OCI-M1 (cell line): ENCODE measurements at regions not wholly inside any gene's neighbourhood (a gene's known extent, or its start where the extent isn't known, plus 50 kb on each side); places are given as distances from the start of the nearest gene placed in this dataset.

ENCODE experiments used
- DNase-seq: peaks from one replicate; lab custom pipeline; 2025; lab: John Stamatoyannopoulos, UW

GRCh38 chr6:137758661-137759060 is 108.4 kb upstream of the TNFAIP3 start:
- no peak for DNase-seq

- DNase-seq = no peak
Observed at GRCh38 chr6:137759624-137760023, 107.4 kb upstream of the TNFAIP3 start.

DNA sequence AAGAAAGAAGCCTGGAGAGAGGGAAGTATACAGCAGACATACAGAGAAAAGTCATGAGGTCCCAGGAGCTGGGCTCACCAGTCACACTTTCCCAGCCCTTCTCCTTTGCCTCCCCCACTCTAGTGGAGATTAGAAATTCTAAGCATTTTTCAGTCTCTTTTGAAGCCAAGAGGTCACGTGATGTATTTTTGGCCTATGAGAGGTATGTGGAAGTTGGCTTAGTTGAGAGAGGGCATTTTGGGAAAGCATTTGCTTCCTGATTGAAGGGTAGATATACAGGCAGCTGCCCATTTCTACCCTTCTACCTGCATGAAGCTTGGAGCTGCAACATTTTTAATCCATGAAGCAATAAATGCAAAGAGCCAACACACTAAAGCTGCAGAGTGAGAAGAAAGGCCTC is 106.0 kb upstream of the TNFAIP3 start:
- peak; percentile 52 for DNase-seq

GRCh38 chr6:137761487-137761886 is 105.6 kb upstream of the TNFAIP3 start:
- no peak for DNase-seq

GRCh38 chr6:137762168-137763090 is 104.6 kb upstream of the TNFAIP3 start:
- DNase-seq = no peak

GRCh38 chr6:137763436-137763835 is 103.6 kb upstream of the TNFAIP3 start:
- no peak for DNase-seq

GRCh38 chr6:137763886-137764285 is 103.2 kb upstream of the TNFAIP3 start:
- DNase-seq = no peak

GRCh38 chr6:137764464-137764863 is 102.6 kb upstream of the TNFAIP3 start:
- peak; percentile 23 for DNase-seq

- DNase-seq = no peak
Observed at GRCh38 chr6:137765059-137765458, 102.0 kb upstream of the TNFAIP3 start.

- DNase-seq = peak; percentile 50
Observed at GRCh38 chr6:137766596-137767370, 100.3 kb upstream of the TNFAIP3 start.

DNA sequence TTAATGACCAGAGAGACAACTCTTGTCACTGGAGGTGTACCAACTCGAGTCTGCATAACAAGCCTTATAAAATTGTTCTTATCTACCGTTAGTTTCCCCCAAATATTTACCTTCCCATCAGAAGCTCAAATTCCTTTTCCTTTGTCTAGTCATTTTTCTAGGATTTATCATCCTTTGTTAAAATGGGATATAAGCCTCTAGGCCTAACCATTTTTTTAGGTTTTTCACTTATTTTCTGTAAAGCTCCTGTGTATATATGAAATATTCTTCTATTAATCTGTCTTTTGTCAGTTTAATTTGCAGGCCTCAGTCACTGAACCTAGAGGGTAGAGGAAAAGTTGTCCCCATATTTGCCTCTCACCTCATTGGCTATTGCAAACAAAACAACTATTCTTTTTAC is 99.6 kb upstream of the TNFAIP3 start:
- no peak for DNase-seq

DNA sequence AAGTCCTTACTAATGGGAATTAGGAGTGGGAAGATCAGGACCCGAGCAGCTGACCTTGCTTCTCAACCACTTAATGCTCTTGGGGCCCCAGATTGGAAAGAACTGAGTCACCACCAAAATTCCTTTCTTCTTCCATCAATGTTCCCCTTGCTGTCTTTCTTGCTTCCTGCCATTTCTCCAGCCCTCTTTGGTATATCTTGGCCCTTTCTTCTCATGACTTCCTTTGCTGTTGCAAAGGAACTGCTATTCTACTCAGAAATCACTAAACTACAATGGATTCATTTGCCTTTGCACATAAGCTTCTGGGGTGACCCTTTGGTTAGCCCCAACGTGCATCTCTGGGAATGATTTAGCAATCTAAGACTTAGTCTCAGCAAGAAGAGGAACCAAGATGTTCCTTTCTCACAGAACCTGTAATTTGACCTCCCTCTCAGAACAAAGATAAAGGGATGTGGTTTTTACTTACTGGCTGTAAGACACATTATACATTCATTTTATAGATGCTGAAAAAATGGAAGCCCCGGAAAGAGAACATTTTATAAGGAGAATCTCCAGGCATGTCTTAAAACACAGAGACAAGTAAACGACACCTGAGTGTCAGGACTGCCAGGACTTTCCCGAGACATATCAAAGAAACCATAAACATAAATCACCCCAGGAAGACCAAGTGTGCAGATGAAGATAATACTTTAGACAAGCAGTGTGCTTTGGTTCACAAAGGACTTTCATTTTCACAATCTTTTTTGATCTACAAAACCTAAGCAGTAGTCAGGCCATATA is 99.0 kb upstream of the TNFAIP3 start:
- peak; percentile 94 for DNase-seq

DNA sequence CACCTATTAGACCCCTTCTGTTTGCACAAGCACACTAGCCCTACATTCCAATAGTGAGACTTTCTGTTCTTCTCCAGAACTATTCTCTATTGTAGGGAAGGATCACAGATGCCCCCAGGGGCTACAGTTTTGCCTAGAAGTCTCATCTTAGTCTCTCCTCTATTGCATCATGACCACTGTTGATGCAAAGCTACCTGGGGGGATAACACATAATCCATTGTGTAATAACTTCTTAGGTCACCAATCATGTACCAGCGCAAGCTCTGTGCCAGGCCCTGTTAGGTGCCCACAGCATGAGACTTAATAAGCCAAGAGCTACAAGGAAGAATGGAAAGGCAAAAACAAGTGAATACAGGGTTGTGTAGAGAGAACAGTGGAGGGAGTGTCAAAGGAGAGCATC is 98.1 kb upstream of the TNFAIP3 start:
- peak; percentile 62 for DNase-seq

- DNase-seq = no peak
Observed at GRCh38 chr6:137769797-137770362, 97.2 kb upstream of the TNFAIP3 start.

DNA sequence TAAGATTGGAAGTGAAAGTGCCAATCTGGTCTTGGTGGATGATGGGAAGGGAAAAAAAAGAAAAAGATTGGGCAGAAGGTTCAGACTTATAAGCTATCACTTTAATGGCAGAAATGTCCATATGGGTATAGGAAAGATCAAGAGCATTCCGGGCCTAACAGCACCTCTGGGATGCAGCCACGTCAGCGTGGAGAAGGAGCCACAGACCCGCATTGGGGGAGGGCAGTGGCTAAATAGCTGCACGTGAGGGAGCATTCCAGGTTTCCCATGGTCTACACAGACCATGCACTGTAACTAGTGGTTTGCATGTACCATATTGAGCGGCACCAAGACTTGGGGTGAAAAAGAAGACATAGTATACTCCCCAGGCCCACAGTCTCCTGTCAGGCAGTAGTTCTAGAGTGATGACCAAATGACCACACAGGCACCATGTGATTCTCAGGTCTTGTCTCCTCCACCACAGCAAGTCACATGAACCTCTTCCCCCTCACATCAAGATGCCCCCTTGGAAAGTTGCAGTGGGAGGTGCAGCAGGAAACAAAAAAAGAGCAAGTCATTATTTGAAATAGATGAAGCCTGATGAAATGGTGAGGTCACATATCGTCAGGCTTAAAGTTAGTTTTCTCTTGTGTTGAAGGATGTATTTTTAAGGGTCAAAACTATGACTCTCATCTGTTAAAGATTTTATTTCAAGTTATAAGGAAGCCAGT is 94.4 kb upstream of the TNFAIP3 start:
- DNase-seq = no peak

GRCh38 chr6:137775227-137775626 is 91.8 kb upstream of the TNFAIP3 start:
- DNase-seq = no peak

DNA sequence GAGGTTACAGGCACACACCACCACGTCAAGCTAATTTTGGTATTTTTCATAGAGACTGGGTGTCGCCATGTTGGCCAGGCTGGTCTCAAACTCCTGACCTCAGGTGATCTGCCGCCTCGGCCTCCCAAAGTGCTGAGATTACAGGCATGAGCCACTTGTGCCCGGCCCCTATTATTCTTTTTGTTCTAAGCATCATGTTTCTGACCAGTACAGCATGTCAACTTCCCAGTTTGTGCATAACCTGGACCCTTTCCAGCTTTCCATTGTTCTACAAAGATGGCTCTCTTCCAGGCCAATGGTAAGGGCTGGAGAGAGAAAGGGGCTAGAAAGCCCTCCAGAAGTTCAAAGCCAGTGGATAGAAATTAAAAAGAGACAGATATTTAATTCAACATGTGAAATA is 91.3 kb upstream of the TNFAIP3 start:
- no peak for DNase-seq

DNA sequence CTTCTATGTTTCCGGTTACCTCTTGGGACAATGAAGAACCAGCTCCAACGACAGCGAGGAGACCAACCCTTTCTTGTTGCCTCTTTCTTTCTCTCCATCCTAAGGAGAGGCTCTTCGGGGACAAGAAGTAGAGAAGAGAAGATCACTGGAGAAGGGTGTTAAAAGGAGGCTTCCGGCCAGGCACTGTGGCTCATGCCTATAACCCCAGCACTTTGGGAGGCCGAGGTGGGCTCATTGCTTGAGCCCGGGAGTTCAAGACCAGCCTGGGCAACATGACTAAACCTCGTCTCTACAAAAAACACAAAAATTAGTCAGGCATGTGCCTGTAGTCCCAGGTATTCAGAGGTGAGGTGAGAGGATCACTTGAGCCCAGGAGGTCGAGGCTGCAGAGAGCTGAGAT is 90.8 kb upstream of the TNFAIP3 start:
- DNase-seq = no peak

GRCh38 chr6:137776786-137777686 is 90.0 kb upstream of the TNFAIP3 start:
- no peak for DNase-seq

DNA sequence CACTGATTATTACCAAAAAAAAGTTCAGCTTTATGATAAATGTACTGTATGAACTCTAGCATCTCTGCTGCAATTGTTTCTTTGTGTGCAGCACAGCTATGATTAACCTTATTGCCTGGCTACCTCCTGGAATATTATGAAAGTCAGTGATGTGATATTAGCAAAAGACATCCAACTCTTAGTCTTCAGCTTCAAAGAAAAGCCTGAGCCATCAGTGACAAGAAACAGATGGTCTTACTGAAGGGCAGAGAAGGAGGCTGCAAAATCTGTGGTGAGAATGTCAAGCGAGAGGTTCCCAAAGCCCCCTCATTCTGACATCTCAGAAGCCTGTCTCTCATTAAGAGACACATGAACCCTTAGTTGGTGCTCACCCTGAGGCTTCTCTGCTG is 89.4 kb upstream of the TNFAIP3 start:
- DNase-seq = no peak
